Activated T-cell treated with anti-CD3 and anti-CD28 coated beads, Interleukin-2, amount 50 U/mL, for 24 hours (primary cell): ENCODE measurements at regions not wholly inside any gene's neighbourhood (a gene's known extent, or its start where the extent isn't known, plus 50 kb on each side); places are given as distances from the start of the nearest gene placed in this dataset.
"Not testable (repeated sequence)": the region's sequence is repeated elsewhere in the genome, so short reads cannot be mapped to it uniquely, and the experiment has no call there.

Source experiments
- DNase-seq: peaks from one replicate; pipeline ENCODE4 v3.0.0-alpha.2; 2020
- H3K27ac Mint-ChIP-seq: 2 replicates; pipeline ENCODE4 v1.8.0; 2020; ENCODE audit warnings: mild to moderate bottlenecking, mixed read lengths
- H3K27me3 Mint-ChIP-seq: 2 replicates; pipeline ENCODE4 v1.8.0; 2020; ENCODE audit warnings: mixed read lengths
- H3K36me3 Mint-ChIP-seq: 2 replicates; pipeline ENCODE4 v1.8.0; 2020; ENCODE audit warnings: low read depth, mixed read lengths
- H3K4me1 Mint-ChIP-seq: 2 replicates; pipeline ENCODE4 v1.8.0; 2020; ENCODE audit warnings: low read depth, mixed read lengths
- H3K4me3 Mint-ChIP-seq: 2 replicates; pipeline ENCODE4 v1.8.0; 2020; ENCODE audit warnings: mild to moderate bottlenecking, moderate library complexity, mixed read lengths
- H3K9me3 Mint-ChIP-seq: 2 replicates; pipeline ENCODE4 v1.8.0; 2020; ENCODE audit warnings: mixed read lengths

GRCh38 chr15:22257047-22258008 is 177.0 kb downstream of the OR4M2 start:
- H3K4me3 Mint-ChIP-seq = no peak overlapping the region
- no peak for DNase-seq
- H3K27me3 Mint-ChIP-seq = peaks cover 22% of the 10 kb centered on the region
- H3K27ac Mint-ChIP-seq = no peak overlapping the region
- no peaks in the 10 kb centered on the region for H3K36me3 Mint-ChIP-seq
- no peaks in the 10 kb centered on the region for H3K9me3 Mint-ChIP-seq
- H3K4me1 Mint-ChIP-seq = peaks cover 43% of the 10 kb centered on the region

- Mint-ChIP-seq H3K4me3 (no peak overlapping the region), H3K27me3 (peaks cover 22% of the 10 kb centered on the region), H3K27ac (no peak overlapping the region), H3K36me3 (no peaks in the 10 kb centered on the region), H3K9me3 (no peaks in the 10 kb centered on the region), H3K4me1 (peaks cover 43% of the 10 kb centered on the region)
- no peak for DNase-seq
Observed at GRCh38 chr15:22258009-22258397, 177.7 kb downstream of the OR4M2 start.

- Mint-ChIP-seq H3K27ac (no peak overlapping the region), H3K36me3 (no peaks in the 10 kb centered on the region), H3K4me1 (peaks cover 39% of the 10 kb centered on the region), H3K27me3 (peaks cover 22% of the 10 kb centered on the region), H3K9me3 (no peaks in the 10 kb centered on the region), H3K4me3 (no peak overlapping the region)
- no peak for DNase-seq
Observed at GRCh38 chr15:22258398-22259150, 178.2 kb downstream of the OR4M2 start.

- H3K27ac Mint-ChIP-seq, H3K36me3 Mint-ChIP-seq, DNase-seq, H3K9me3 Mint-ChIP-seq, H3K4me3 Mint-ChIP-seq: not testable (repeated sequence)
- Mint-ChIP-seq H3K27me3 (peaks cover 22% of the 10 kb centered on the region), H3K4me1 (peaks cover 32% of the 10 kb centered on the region)
Observed at GRCh38 chr15:22259151-22259750, 178.9 kb downstream of the OR4M2 start.

- DNase-seq = no peak
- Mint-ChIP-seq H3K27me3 (peaks cover 22% of the 10 kb centered on the region), H3K4me3 (no peak overlapping the region), H3K4me1 (peaks cover 26% of the 10 kb centered on the region), H3K9me3 (no peaks in the 10 kb centered on the region), H3K36me3 (no peaks in the 10 kb centered on the region), H3K27ac (peak overlapping the region; percentile 68)
Observed at GRCh38 chr15:22259881-22260421, 179.6 kb downstream of the OR4M2 start.

- H3K36me3 Mint-ChIP-seq = no peaks in the 10 kb centered on the region
- DNase-seq = peak; percentile 57
- no peaks in the 10 kb centered on the region for H3K9me3 Mint-ChIP-seq
Observed at GRCh38 chr15:22262613-22263020, 182.3 kb downstream of the OR4M2 start.

GRCh38 chr15:22263738-22264137 is 183.4 kb downstream of the OR4M2 start:
- Mint-ChIP-seq H3K27ac (no peak overlapping the region), H3K4me3 (no peak overlapping the region), H3K9me3 (no peaks in the 10 kb centered on the region), H3K27me3 (peaks cover 3% of the 10 kb centered on the region), H3K36me3 (no peaks in the 10 kb centered on the region), H3K4me1 (peaks cover 22% of the 10 kb centered on the region)
- no peak for DNase-seq

More at GRCh38 chr15:22262613-22263020, 182.3 kb downstream of the OR4M2 start:
- Mint-ChIP-seq H3K27me3 (peaks cover 3% of the 10 kb centered on the region), H3K4me1 (peaks cover 22% of the 10 kb centered on the region), H3K27ac (no peak overlapping the region), H3K4me3 (no peak overlapping the region)

- H3K9me3 Mint-ChIP-seq, H3K27me3 Mint-ChIP-seq, H3K36me3 Mint-ChIP-seq, H3K4me3 Mint-ChIP-seq, H3K27ac Mint-ChIP-seq, DNase-seq: not testable (repeated sequence)
- H3K4me1 Mint-ChIP-seq = peaks cover 20% of the 10 kb centered on the region
Observed at GRCh38 chr15:22264272-22264671, 183.9 kb downstream of the OR4M2 start.

GRCh38 chr15:22265056-22265945 is 185.0 kb downstream of the OR4M2 start:
- H3K36me3 Mint-ChIP-seq = no peaks in the 10 kb centered on the region
- H3K27ac Mint-ChIP-seq = no peak overlapping the region
- peak; percentile 68 for DNase-seq
- H3K4me1 Mint-ChIP-seq = peaks cover 10% of the 10 kb centered on the region
- no peak overlapping the region for H3K4me3 Mint-ChIP-seq
- no peaks in the 10 kb centered on the region for H3K9me3 Mint-ChIP-seq
- peaks cover under 1% of the 10 kb centered on the region for H3K27me3 Mint-ChIP-seq

GRCh38 chr15:22265970-22266369 is 185.6 kb downstream of the OR4M2 start:
- Mint-ChIP-seq H3K9me3 (no peaks in the 10 kb centered on the region), H3K4me1 (peaks cover 5% of the 10 kb centered on the region), H3K4me3 (no peak overlapping the region), H3K36me3 (no peaks in the 10 kb centered on the region), H3K27ac (no peak overlapping the region), H3K27me3 (peaks cover 4% of the 10 kb centered on the region)
- DNase-seq = no peak

- Mint-ChIP-seq H3K36me3 (no peaks in the 10 kb centered on the region), H3K27me3 (peaks cover 4% of the 10 kb centered on the region)
- no peak for DNase-seq
Observed at GRCh38 chr15:22267761-22268160, 187.4 kb downstream of the OR4M2 start.

GRCh38 chr15:22268201-22268600 is 187.9 kb downstream of the OR4M2 start:
- not testable (repeated sequence) for H3K4me1 Mint-ChIP-seq, H3K27ac Mint-ChIP-seq, H3K4me3 Mint-ChIP-seq, H3K36me3 Mint-ChIP-seq, DNase-seq, H3K27me3 Mint-ChIP-seq, H3K9me3 Mint-ChIP-seq

More at GRCh38 chr15:22267761-22268160, 187.4 kb downstream of the OR4M2 start:
- Mint-ChIP-seq H3K4me3 (no peak overlapping the region), H3K27ac (no peak overlapping the region), H3K9me3 (no peaks in the 10 kb centered on the region), H3K4me1 (no peaks in the 10 kb centered on the region)

GRCh38 chr15:22268654-22269053 is 188.3 kb downstream of the OR4M2 start:
- not testable (repeated sequence) for H3K36me3 Mint-ChIP-seq, H3K27me3 Mint-ChIP-seq, H3K4me3 Mint-ChIP-seq, H3K9me3 Mint-ChIP-seq, H3K4me1 Mint-ChIP-seq, DNase-seq, H3K27ac Mint-ChIP-seq
